Fibroblast of skin of scalp (primary cell): ENCODE measurements at regions not wholly inside any gene's neighbourhood (a gene's known extent, or its start where the extent isn't known, plus 50 kb on each side); places are given as distances from the start of the nearest gene placed in this dataset.
A peak's percentile ranks its signal among the peaks of the same experiment; 100 is the strongest.
"Not testable (repeated sequence)": the region's sequence is repeated elsewhere in the genome, so short reads cannot be mapped to it uniquely, and the experiment has no call there.

Experiments used
- DNase-seq: peaks from one replicate; pipeline ENCODE4 v3.0.0-alpha.2; 2013

- peak; percentile 24 for DNase-seq
These were observed 760.0 kb downstream of the EPHA4 start for GRCh38 chr2:220811952-220812570.

GRCh38 chr2:220814441-220814840 lies 757.7 kb downstream of the EPHA4 start:
- DNase-seq, result no peak

- no peak for DNase-seq
These were observed 756.4 kb downstream of the EPHA4 start for GRCh38 chr2:220815698-220816097.

GRCh38 chr2:220821683-220822082 lies 750.4 kb downstream of the EPHA4 start:
- no peak for DNase-seq

GRCh38 chr2:220823590-220823989 lies 748.5 kb downstream of the EPHA4 start:
- not testable (repeated sequence) for DNase-seq

GRCh38 chr2:220833446-220833845 lies 738.7 kb downstream of the EPHA4 start:
- no peak for DNase-seq

- DNase-seq, result peak; percentile 1
These were observed 736.5 kb downstream of the EPHA4 start for GRCh38 chr2:220835583-220835982.

- no peak for DNase-seq
These were observed 734.9 kb downstream of the EPHA4 start for GRCh38 chr2:220837226-220837625.

GRCh38 chr2:220842901-220843665 lies 729.0 kb downstream of the EPHA4 start:
- no peak for DNase-seq

- DNase-seq, result no peak
These were observed 726.3 kb downstream of the EPHA4 start for GRCh38 chr2:220845766-220846273.

- DNase-seq, result peak; percentile 18
These were observed 725.1 kb downstream of the EPHA4 start for GRCh38 chr2:220847006-220847405.

GRCh38 chr2:220847589-220847988 lies 724.5 kb downstream of the EPHA4 start:
- peak; percentile 87 for DNase-seq

GRCh38 chr2:220849433-220849832 lies 722.7 kb downstream of the EPHA4 start:
- DNase-seq, result no peak

- no peak for DNase-seq
These were observed 722.0 kb downstream of the EPHA4 start for GRCh38 chr2:220850116-220850515.

- DNase-seq, result peak; percentile 5
These were observed 716.8 kb downstream of the EPHA4 start for GRCh38 chr2:220855296-220855695.

- DNase-seq, result no peak
These were observed 715.6 kb downstream of the EPHA4 start for GRCh38 chr2:220856486-220856885.

GRCh38 chr2:220857368-220857767 lies 714.7 kb downstream of the EPHA4 start:
- DNase-seq, result no peak

GRCh38 chr2:220858101-220858500 lies 714.0 kb downstream of the EPHA4 start:
- DNase-seq, result no peak

GRCh38 chr2:220871909-220872308 lies 700.2 kb downstream of the EPHA4 start:
- DNase-seq, result no peak

GRCh38 chr2:220876080-220876824 lies 695.9 kb downstream of the EPHA4 start:
- DNase-seq, result no peak

- DNase-seq, result no peak
These were observed 694.6 kb downstream of the EPHA4 start for GRCh38 chr2:220877491-220877890.

- DNase-seq, result no peak
These were observed 694.2 kb downstream of the EPHA4 start for GRCh38 chr2:220877897-220878296.
